Glomerular visceral epithelial cell (primary cell): ENCODE measurements at regions not wholly inside any gene's neighbourhood (a gene's known extent, or its start where the extent isn't known, plus 50 kb on each side); places are given as distances from the start of the nearest gene placed in this dataset.
"Not testable (repeated sequence)": the region's sequence is repeated elsewhere in the genome, so short reads cannot be mapped to it uniquely, and the experiment has no call there.

Experiments
- DNase-seq: peaks from one replicate; pipeline ENCODE4 v3.0.0-alpha.2; 2016; ENCODE audit errors: extremely low spot score

DNA sequence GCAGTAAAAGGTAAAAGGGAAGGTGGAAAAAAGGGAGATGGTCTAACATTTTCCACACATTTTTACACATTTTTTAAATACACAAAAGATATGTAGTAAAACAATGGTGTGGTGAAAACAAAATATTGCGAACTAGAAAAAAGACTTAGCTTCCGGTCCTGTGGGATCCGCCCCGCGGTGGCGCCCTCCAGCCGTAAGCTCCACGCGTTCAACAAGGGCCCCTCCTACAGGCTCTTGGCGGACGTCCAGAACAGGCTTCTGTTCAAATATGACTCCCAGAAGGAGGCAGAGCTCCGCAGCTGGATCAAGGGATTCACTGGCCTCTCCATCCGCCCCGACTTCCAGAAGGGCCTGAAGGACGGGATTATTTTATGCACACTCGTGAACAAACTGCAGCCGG is 134.1 kb upstream of the TEKT4 start:
- DNase-seq = not testable (repeated sequence)

- not testable (repeated sequence) for DNase-seq
These were observed 133.4 kb upstream of the TEKT4 start for GRCh38 chr2:94737736-94738342.

DNA sequence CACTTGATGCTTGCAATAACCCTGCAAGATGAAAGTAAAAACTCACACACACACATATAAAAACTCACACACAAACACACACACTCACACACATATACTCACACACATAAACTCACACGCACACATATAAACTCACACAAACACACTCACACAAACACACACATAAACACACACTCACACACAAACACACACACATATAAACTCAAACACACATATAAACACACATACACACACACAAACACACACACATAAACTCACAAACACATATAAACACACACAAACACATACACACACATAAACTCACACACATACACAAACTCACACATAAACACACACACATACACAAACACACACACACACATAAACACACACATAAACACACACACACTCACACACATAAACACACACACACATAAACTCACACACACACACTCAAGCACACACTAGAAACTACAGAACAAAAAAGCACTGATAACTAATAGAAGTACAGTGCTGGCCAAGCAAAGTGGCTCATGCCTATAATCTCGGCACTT is 117.7 kb upstream of the TEKT4 start:
- DNase-seq = no peak

GRCh38 chr2:94758546-94758945 is 112.7 kb upstream of the TEKT4 start:
- no peak for DNase-seq

DNA sequence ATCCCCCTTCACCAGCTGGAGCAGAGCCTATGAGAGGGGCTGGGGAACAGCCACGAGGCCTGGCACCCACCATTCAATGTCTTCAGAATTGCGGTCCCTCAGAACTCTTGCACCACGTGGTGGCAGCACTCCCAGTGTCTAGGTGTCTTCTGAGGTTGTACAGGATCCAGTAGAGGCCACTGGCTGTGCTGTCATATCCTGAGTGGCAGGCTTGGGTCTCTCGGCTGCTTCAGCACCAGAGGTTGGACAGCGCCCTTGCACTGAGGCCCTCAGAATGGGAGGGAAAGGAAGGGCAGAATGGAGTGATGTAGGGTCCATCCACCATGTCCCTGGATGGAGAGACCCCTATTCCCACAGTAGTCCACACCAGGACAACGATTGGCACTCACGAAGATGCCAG is 112.0 kb upstream of the TEKT4 start:
- DNase-seq = no peak

- DNase-seq = no peak
These were observed 108.6 kb upstream of the TEKT4 start for GRCh38 chr2:94762600-94762999.

DNA sequence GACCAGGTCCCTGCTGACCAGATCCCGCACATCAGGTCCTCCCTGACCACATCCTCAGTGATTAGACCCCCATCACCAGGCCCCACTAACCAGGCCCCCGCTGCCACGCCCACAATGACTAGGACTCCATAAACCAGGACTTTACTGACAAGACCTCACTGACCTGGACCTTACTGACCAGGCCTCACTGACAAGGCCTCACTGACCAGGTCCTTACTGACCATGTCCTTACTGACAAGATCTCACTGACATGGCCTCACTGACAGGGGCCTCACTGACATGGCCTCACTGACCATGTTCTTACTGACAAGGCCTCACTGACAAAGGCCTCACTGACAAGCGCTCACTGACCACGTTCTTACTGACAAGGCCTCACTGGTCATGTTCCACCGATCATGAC is 107.9 kb upstream of the TEKT4 start:
- DNase-seq = no peak

DNA sequence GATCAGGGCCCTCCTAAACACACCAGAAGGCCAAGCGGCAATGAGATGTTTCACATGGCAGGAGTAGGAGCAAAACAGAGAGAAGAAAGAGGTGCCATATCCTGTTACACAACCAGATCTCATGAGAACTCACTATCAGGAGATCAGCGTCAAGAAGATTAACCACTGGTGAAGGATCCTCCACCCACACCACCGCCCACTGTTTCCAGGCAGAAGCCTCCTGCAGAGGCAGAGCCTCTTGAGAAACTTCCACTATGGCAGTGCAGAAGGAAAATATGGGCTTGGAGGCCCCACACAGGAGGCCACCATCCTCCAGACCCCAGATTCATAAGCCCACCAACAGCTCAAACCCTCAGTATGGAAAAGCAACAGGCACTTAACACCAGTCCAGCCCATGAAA is 106.9 kb upstream of the TEKT4 start:
- not testable (repeated sequence) for DNase-seq

DNA sequence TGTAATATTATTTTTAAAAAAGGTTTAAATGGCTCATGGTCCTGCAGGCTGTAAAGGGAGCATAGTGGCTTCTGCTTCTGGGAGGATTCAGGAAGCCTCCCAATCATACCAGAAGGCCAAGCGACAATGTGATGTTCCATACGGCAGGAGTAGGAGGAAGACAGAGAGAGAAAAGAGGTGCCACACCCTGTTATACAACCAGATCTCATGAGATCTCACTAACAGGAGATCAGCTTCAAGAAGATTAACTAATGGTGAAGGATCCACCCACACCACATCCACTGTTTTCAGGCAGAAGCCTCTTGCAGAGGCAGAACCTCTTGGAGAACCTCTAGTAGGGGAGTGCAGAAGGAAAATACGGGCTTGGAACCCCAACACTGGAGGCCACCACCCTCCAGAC is 103.9 kb upstream of the TEKT4 start:
- DNase-seq = no peak

GRCh38 chr2:94769733-94770132 is 101.5 kb upstream of the TEKT4 start:
- DNase-seq = no peak

- no peak for DNase-seq
These were observed 96.4 kb upstream of the TEKT4 start for GRCh38 chr2:94774851-94775250.

- no peak for DNase-seq
These were observed 95.2 kb upstream of the TEKT4 start for GRCh38 chr2:94776036-94776435.

GRCh38 chr2:94785105-94785504 is 86.1 kb upstream of the TEKT4 start:
- DNase-seq = not testable (repeated sequence)

DNA sequence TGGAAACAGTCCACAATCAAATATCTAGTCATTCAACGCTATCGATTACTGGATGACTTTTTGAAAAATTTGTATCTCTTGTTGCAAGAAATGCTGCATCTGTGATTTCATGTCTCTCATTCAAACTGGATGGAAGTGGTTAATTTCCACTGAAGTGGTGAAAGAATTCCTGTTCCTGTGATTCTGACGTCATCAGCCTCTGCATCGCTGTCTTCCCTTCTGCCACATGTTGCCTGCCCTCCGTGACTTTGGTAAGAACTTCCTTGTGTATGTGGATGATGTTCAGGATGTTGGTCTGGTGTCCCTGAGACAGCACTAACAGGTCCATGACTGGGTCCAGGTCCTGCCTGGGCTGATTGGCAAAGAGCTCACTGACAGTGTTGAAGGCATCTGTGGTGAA is 84.8 kb upstream of the TEKT4 start:
- DNase-seq = not testable (repeated sequence)

GRCh38 chr2:94790169-94790568 is 81.1 kb upstream of the TEKT4 start:
- DNase-seq = not testable (repeated sequence)

DNA sequence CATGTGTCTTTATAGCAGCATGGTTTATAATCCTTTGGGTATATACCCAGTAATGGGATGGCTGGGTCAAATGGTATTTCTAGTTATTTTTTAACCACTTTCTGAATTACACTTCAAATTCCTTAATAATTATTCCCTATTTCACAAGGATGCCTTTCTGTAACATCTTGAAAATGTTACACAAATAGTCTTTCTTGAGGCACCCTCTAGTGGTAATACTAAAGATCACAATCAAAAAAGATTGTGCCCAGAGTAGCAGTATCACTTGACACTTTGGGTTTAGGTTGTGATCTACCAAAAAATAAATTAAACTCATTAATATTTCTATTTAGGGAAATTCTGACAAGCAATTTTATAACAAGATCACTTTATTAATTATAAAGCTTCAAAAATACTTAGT is 74.0 kb upstream of the TEKT4 start:
- not testable (repeated sequence) for DNase-seq
